ENCODE measurements at regions not wholly inside any gene's neighbourhood (a gene's known extent, or its start where the extent isn't known, plus 50 kb on each side); places are given as distances from the start of the nearest gene placed in this dataset.

- no peak for TF ChIP-seq CTCF (conservative IDR thresholded peaks at IDR 0.05; ENCODE audit: low read depth, low read length)
- no peak for TF ChIP-seq MAZ (IDR thresholded peaks at IDR 0.05; ENCODE audit: borderline replicate concordance, low read depth, low read length)
- TF ChIP-seq FOS (IDR thresholded peaks at IDR 0.05; ENCODE audit: low read depth, low read length) = no peak
- TF ChIP-seq POLR2A (IDR thresholded peaks at IDR 0.05; ENCODE audit: low read depth, low read length) = no peak
- TF ChIP-seq MAFK (IDR thresholded peaks at IDR 0.05; ENCODE audit: low read depth, low read length) = no peak
Observed at GRCh38 chr6:156396068-156396771, 381.0 kb upstream of the ARID1B start.
